Hepatocyte (in vitro differentiated cells): ENCODE measurements at regions not wholly inside any gene's neighbourhood (a gene's known extent, or its start where the extent isn't known, plus 50 kb on each side); places are given as distances from the start of the nearest gene placed in this dataset.

Experiments used
- EZH2phosphoT487 ChIP-seq: fragments of 200-600 bp; sonication (generic); IDR thresholded peaks from one replicate; pipeline ENCODE4 v1.6.1; 2018; ENCODE audit warnings: antibody characterized with exemption, mild to moderate bottlenecking, low read depth, moderate library complexity; ENCODE audit not compliant: unreplicated experiment, severe bottlenecking
- TF ChIP-seq, protein P1 (sequence below): fragments of 200-600 bp; sonication (generic); IDR thresholded peaks from 2 replicates; pipeline ENCODE4 v1.5.1; 2016; ENCODE audit warnings: antibody characterized with exemption, mild to moderate bottlenecking; ENCODE audit not compliant: poor library complexity

DNA sequence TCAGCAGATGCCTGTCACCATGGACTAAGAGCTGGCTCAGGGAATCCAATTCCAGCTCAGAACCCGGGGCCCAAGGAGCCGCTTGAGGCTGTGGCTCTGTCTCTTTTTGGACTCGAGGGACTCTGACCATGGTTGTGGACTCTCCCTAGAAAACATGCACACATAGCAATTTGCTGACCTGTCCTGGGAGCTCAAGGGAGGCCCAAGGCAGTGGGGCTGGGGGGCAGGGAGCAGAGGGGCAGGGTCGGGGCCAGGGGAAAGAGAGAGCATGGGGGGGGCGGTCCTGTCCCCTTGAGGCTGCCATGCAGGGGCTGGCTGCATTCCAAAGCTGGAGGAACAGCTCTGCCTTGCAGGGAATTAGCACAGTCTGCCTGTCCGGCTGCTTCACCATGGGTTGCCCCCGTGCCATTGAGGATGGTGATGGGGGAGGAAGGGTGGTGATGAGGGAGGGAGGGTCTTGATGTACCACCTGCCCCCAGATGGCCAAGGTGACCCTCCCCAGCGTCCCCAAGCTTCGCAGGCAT lies 190.1 kb downstream of the GOLGA6L6 start:
- TF ChIP-seq, protein P1, sequence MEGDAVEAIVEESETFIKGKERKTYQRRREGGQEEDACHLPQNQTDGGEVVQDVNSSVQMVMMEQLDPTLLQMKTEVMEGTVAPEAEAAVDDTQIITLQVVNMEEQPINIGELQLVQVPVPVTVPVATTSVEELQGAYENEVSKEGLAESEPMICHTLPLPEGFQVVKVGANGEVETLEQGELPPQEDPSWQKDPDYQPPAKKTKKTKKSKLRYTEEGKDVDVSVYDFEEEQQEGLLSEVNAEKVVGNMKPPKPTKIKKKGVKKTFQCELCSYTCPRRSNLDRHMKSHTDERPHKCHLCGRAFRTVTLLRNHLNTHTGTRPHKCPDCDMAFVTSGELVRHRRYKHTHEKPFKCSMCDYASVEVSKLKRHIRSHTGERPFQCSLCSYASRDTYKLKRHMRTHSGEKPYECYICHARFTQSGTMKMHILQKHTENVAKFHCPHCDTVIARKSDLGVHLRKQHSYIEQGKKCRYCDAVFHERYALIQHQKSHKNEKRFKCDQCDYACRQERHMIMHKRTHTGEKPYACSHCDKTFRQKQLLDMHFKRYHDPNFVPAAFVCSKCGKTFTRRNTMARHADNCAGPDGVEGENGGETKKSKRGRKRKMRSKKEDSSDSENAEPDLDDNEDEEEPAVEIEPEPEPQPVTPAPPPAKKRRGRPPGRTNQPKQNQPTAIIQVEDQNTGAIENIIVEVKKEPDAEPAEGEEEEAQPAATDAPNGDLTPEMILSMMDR, result no peak
- TF ChIP-seq EZH2phosphoT487, result no peak
